HepG2 (cell line): ENCODE measurements at regions not wholly inside any gene's neighbourhood (a gene's known extent, or its start where the extent isn't known, plus 50 kb on each side); places are given as distances from the start of the nearest gene placed in this dataset.
A peak's percentile ranks its signal among the peaks of the same experiment; 100 is the strongest.
"Not testable (repeated sequence)": the region's sequence is repeated elsewhere in the genome, so short reads cannot be mapped to it uniquely, and the experiment has no call there.

ENCODE experiments used
- ATAC-seq: fragments of 200-7000 bp; cut with Tn5 transposase; 3 replicates; pipeline ENCODE4 v1.9.1; 2020; ENCODE audit warnings: mild to moderate bottlenecking, moderate library complexity
- BruUV-seq: library from RNA; stranded (reverse); fragments of 400-500 nt; replicated peaks from 2 replicates; lab custom pipeline; 2021; lab: Mats Ljungman, UMichigan
- CTCF ChIA-PET: fragments of 300-600 bp; formaldehyde crosslinking; extraction: SDS; loops from one replicate; lab custom pipeline; 2021; ENCODE audit warnings: low total read pairs, inconsistent platforms, low intra/inter-chr PET ratio; lab: Yijun Ruan, JAX
- POLR2A ChIA-PET: fragments of 350-600 bp; sonication (Branson Sonifier 250); formaldehyde crosslinking; loops from one replicate; lab custom pipeline; 2020; ENCODE audit warnings: antibody characterized with exemption, inconsistent platforms; lab: Yijun Ruan, JAX
- DNase-seq: peaks from one replicate; pipeline ENCODE4 v3.0.0-alpha.2; 2015; ENCODE audit warnings: low spot score
- FAIRE-seq: peaks from 3 replicates; lab custom pipeline; 2011; peaks lifted over from hg19 to GRCh38; lab: Jason Lieb, UNC
- H2AFZ ChIP-seq: one replicate; pipeline ENCODE4 v1.6.1; 2011; ENCODE audit warnings: low read length, inconsistent platforms
- H3K27ac ChIP-seq: fragments of 300-600 bp; 3 replicates; pipeline ENCODE4 v1.8.0; 2011; ENCODE audit warnings: mixed run types, mild to moderate bottlenecking, mixed read lengths, low read length, inconsistent platforms; ENCODE audit not compliant: insufficient read depth; ENCODE audit errors: extremely low read length
- H3K27me3 ChIP-seq, 2 experiments: fragments of 200-600 bp in 1 of 2; 2 replicates in 1 of 2; 3 replicates in 1 of 2; pipeline versions ENCODE4 v1.6.0 to v1.8.0; 2011; ENCODE audit warnings: low read length in 2 of 2, mild to moderate bottlenecking in 2 of 2, moderate library complexity in 2 of 2, inconsistent platforms in 1 of 2; ENCODE audit not compliant: insufficient read depth in 2 of 2, control insufficient read depth in 1 of 2
- H3K36me3 ChIP-seq, 2 experiments: fragments of 200-600 bp in 1 of 2; replicated peaks in 1 of 2; 2 replicates in 1 of 2; 3 replicates in 1 of 2; pipeline versions ENCODE4 v1.5.1 to v1.8.0; 2011; ENCODE audit warnings: low read length in 2 of 2, inconsistent platforms in 1 of 2; ENCODE audit not compliant: insufficient read depth in 2 of 2, control insufficient read depth in 1 of 2
- H3K4me1 ChIP-seq: 2 replicates; pipeline ENCODE4 v1.5.1; 2012; ENCODE audit warnings: low read length, inconsistent platforms; ENCODE audit not compliant: insufficient read depth
- H3K4me2 ChIP-seq: 2 replicates; pipeline ENCODE4 v1.6.0; 2011; ENCODE audit warnings: low read depth, low read length, inconsistent platforms
- H3K4me3 ChIP-seq, 3 experiments: fragments of 200-600 bp in 1 of 3; sonication (generic), shearing (Covaris generic) in 1 of 3; replicated peaks in 1 of 3; 2 replicates each; pipeline ENCODE4 v1.5.1; 2011 to 2016; ENCODE audit warnings: low read length in 3 of 3, inconsistent platforms in 2 of 3, low read depth in 2 of 3, mild to moderate bottlenecking in 2 of 3, control low read depth in 1 of 3, mixed read lengths in 1 of 3; ENCODE audit not compliant: insufficient read depth in 1 of 3
- H3K79me2 ChIP-seq: one replicate; pipeline ENCODE4 v1.6.1; 2011; ENCODE audit warnings: low read length, inconsistent platforms; ENCODE audit not compliant: insufficient read depth
- H3K9ac ChIP-seq: 2 replicates; pipeline ENCODE4 v1.6.0; 2011; ENCODE audit warnings: mild to moderate bottlenecking, low read depth, low read length, inconsistent platforms; ENCODE audit not compliant: insufficient read depth
- H3K9me3 ChIP-seq: 2 replicates; pipeline ENCODE4 v1.5.1; 2012; ENCODE audit warnings: mild to moderate bottlenecking, low read length
- H4K20me1 ChIP-seq: 2 replicates; pipeline ENCODE4 v1.6.0; 2011; ENCODE audit warnings: inconsistent platforms, mild to moderate bottlenecking, low read length, moderate library complexity; ENCODE audit not compliant: insufficient read depth
- ATF1 ChIP-seq: IDR thresholded peaks from 2 replicates; pipeline ENCODE4 v1.6.1; 2016; ENCODE audit warnings: mild to moderate bottlenecking, control low read depth
- CHD4 ChIP-seq: fragments of 200-600 bp; sonication (generic); IDR thresholded peaks from 2 replicates; pipeline ENCODE4 v1.7.0; 2017; ENCODE audit warnings: mild to moderate bottlenecking, low read length, borderline replicate concordance
- EHMT2 ChIP-seq: fragments of 200-600 bp; sonication (generic); IDR thresholded peaks from 2 replicates; pipeline ENCODE4 v1.7.0; 2017; ENCODE audit warnings: antibody characterized with exemption, low read depth, low read length, borderline replicate concordance
- FOXA1 ChIP-seq, 2 experiments: fragments of 450-650 bp in 1 of 2; sonication (generic) in 1 of 2; formaldehyde crosslinking in 1 of 2; IDR thresholded peaks; 2 replicates each; pipeline versions ENCODE4 v1.4.0 to v1.6.1; 2016 to 2020; ENCODE audit warnings: missing genetic modification reagents in 1 of 2
- MAFG ChIP-seq: sonication (generic); formaldehyde crosslinking; IDR thresholded peaks from 2 replicates; pipeline ENCODE4 v1.5.1; 2020; ENCODE audit warnings: mild to moderate bottlenecking, missing genetic modification reagents
- MBNL3 ChIP-seq: fragments of 250-450 bp; sonication (Bioruptor Pico); conservative IDR thresholded peaks from 2 replicates; pipeline ENCODE4 v1.8.0; 2022; ENCODE audit warnings: mild to moderate bottlenecking, inconsistent platforms
- SMARCC2 ChIP-seq: fragments of 450-650 bp; IDR thresholded peaks from 2 replicates; pipeline ENCODE4 v1.6.1; 2017; ENCODE audit warnings: antibody characterized with exemption, mild to moderate bottlenecking
- TCF7 ChIP-seq: sonication (generic); IDR thresholded peaks from 2 replicates; pipeline ENCODE4 v1.6.1; 2016; ENCODE audit warnings: antibody characterized with exemption, low read depth
- ZFP36L1 ChIP-seq: sonication (generic); formaldehyde crosslinking; IDR thresholded peaks from 2 replicates; pipeline ENCODE4 v1.8.0; 2022; ENCODE audit warnings: mild to moderate bottlenecking, missing genetic modification reagents, moderate library complexity
- WGBS: methylation state at CpG from one replicate; pipeline ENCODE4 v1.1.6; 2017; ENCODE audit warnings: low lambda C conversion rate; 5-methylcytosine and 5-hydroxymethylcytosine counted together
- in situ Hi-C: cut with HindIII; loops from 2 replicates; pipeline ENCODE4 v1.10.0; 2017; ENCODE audit warnings: low pct_unique_long_range_greater_than_20kb; ENCODE audit not compliant: extremely low pct_ligation_motif_present
- intact Hi-C: fragments of 100-400 bp; cut with micrococcal nuclease; formaldehyde crosslinking; loops from one replicate; pipeline ENCODE4 v1.10.0; 2022; ENCODE audit not compliant: unreplicated experiment
- TF ChIP-seq, protein P1 (sequence below): fragments of 450-650 bp; IDR thresholded peaks from 2 replicates; pipeline ENCODE4 v1.6.1; 2016
- TF ChIP-seq, protein P2 (sequence below): sonication (generic); formaldehyde crosslinking; IDR thresholded peaks from 2 replicates; pipeline ENCODE4 v1.4.0; 2020; ENCODE audit warnings: missing genetic modification reagents

DNA sequence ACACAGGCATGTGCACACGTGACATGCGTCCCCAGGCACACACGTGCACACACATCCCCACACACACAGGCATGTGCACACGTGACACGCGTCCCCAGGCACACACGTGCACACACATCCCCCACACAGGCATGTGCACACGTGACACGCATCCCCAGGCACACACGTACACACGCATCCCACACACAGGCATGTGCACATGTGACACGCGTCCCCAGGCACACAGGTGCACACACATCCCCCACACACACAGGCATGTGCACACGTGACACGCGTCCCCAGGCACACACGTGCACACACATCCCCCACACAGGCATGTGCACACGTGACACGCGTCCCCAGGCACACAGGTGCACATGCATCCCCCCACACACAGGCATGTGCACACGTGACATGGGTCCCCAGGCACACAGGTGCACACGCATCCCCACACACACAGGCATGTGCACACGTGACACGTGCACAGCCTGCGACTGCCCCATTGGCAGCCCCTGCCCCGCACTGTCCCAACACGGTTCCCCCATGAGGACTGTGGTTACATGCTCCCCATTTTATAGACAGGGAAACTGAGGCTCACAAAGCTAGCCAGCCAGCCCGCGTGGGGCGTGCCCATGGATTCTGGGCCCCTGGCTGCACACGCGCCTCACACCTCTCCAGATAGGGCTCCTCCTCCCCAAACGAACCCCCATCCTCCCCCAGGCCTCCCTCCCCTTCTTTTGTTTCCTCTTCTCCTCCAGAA lies 193.2 kb upstream of the PPP1R26 start:
- H3K36me3 ChIP-seq, H3K9ac ChIP-seq, POLR2A ChIA-PET, H3K4me1 ChIP-seq, intact Hi-C loops, H3K79me2 ChIP-seq, in situ Hi-C loops, CTCF ChIA-PET, H4K20me1 ChIP-seq, H3K4me3 ChIP-seq, BruUV-seq, FAIRE-seq, H3K4me2 ChIP-seq, H2AFZ ChIP-seq, H3K27ac ChIP-seq, DNase-seq, H3K9me3 ChIP-seq, ATAC-seq: not testable (repeated sequence)
- TF ChIP-seq, protein P1, sequence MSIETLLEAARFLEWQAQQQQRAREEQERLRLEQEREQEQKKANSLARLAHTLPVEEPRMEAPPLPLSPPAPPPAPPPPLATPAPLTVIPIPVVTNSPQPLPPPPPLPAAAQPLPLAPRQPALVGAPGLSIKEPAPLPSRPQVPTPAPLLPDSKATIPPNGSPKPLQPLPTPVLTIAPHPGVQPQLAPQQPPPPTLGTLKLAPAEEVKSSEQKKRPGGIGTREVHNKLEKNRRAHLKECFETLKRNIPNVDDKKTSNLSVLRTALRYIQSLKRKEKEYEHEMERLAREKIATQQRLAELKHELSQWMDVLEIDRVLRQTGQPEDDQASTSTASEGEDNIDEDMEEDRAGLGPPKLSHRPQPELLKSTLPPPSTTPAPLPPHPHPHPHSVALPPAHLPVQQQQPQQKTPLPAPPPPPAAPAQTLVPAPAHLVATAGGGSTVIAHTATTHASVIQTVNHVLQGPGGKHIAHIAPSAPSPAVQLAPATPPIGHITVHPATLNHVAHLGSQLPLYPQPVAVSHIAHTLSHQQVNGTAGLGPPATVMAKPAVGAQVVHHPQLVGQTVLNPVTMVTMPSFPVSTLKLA = peak; percentile 93
- 71% methylated on average over 22 of the region's 33 CpGs for WGBS
- H3K27me3 ChIP-seq = peaks cover 7 to 54% of the 10 kb centered on the region in 2 experiments; a peak in 4 of 5 replicates

DNA sequence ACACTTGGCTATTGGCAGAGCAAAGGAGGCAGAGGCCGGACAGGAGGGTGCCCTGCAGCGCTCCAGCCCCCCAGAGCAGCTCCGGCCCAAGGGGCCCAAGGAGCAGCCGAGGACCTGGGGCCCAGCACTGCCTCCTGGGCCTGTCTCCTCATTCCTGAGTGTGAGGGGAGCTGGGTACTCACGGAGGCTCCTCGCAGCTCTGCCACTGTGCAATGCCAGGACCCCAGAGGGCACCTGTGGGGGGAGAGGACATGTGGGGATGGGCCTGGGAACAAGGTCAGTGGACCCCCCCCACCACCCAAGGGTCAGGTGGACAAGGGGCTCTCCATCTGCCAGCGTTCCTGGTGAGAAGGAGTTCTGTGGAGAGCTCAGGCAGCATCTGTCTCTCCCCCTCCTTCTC lies 192.6 kb upstream of the PPP1R26 start:
- no peak for FAIRE-seq
- H3K9me3 ChIP-seq = no peaks in the 10 kb centered on the region
- in situ Hi-C loops = no loop called here

More for the DNA sequence above, 192.6 kb upstream of the PPP1R26 start:
- DNase-seq (no peak), ATAC-seq (no peak)
- TF ChIP-seq ZFP36L1 (CRISPR knock-in tag) (no peak), TCF7 (no peak), CHD4 (no peak), SMARCC2 (no peak), EHMT2 (no peak), ATF1 (CRISPR knock-in tag) (no peak), FOXA1 (IDR thresholded peaks at IDR 0.05) (no peak), FOXA1 (CRISPR knock-in tag; IDR thresholded peaks at IDR 0.05) (no peak), MAFG (no peak), MBNL3 (CRISPR knock-in tag) (no peak)
- TF ChIP-seq, protein P2, sequence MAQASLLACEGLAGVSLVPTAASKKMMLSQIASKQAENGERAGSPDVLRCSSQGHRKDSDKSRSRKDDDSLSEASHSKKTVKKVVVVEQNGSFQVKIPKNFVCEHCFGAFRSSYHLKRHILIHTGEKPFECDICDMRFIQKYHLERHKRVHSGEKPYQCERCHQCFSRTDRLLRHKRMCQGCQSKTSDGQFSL (CRISPR knock-in tag) = no peak
- H3K4me1 ChIP-seq = no peaks in the 10 kb centered on the region
- H3K36me3 ChIP-seq = no peaks in the 10 kb centered on the region
- H3K79me2 ChIP-seq = no peaks in the 10 kb centered on the region
- WGBS = 22% methylated on average over 4 of the region's 7 CpGs
- POLR2A ChIA-PET = no interaction called here
- CTCF ChIA-PET = no interaction called here
- peaks cover 7 to 60% of the 10 kb centered on the region in 2 experiments; a peak in 4 of 5 replicates for H3K27me3 ChIP-seq
- intact Hi-C loops = no loop called here
- H3K27ac ChIP-seq = no peak overlapping the region
- no peak overlapping the region for H3K9ac ChIP-seq
- H3K4me3 ChIP-seq = no peak overlapping the region
- H2AFZ ChIP-seq = no peak overlapping the region
- no peaks in the 10 kb centered on the region for H4K20me1 ChIP-seq
- no peak overlapping the region for H3K4me2 ChIP-seq
- BruUV-seq = no TSS peak
